H9 (cell line): ENCODE measurements at regions not wholly inside any gene's neighbourhood (a gene's known extent, or its start where the extent isn't known, plus 50 kb on each side); places are given as distances from the start of the nearest gene placed in this dataset.

Experiments
- DNase-seq: peaks from one replicate; pipeline ENCODE4 v3.0.0-alpha.2; 2017
- H2AFZ ChIP-seq: one replicate; pipeline ENCODE4 v1.6.1; 2013; ENCODE audit warnings: mild to moderate bottlenecking, low read length, control low read depth, moderate library complexity
- H2AK5ac ChIP-seq: 2 replicates; pipeline ENCODE4 v1.6.1; 2013; ENCODE audit warnings: low read length, control low read depth, mixed read lengths; ENCODE audit not compliant: insufficient read length
- H2BK120ac ChIP-seq: one replicate; pipeline ENCODE4 v1.6.1; 2013; ENCODE audit warnings: low read depth, mild to moderate bottlenecking, low read length, control low read depth, inconsistent platforms; ENCODE audit not compliant: poor library complexity, severe bottlenecking
- H2BK12ac ChIP-seq: 2 replicates; pipeline ENCODE4 v1.6.1; 2013; ENCODE audit warnings: low read length, control low read depth, mixed read lengths, low read depth; ENCODE audit not compliant: insufficient read length
- H2BK15ac ChIP-seq: 2 replicates; pipeline ENCODE4 v1.6.1; 2013; ENCODE audit warnings: low read depth, low read length, control low read depth
- H2BK20ac ChIP-seq: one replicate; pipeline ENCODE4 v1.6.1; 2013; ENCODE audit warnings: low read depth, mild to moderate bottlenecking, low read length, control low read depth, inconsistent platforms; ENCODE audit not compliant: poor library complexity, severe bottlenecking
- H2BK5ac ChIP-seq: 2 replicates; pipeline ENCODE4 v1.6.1; 2013; ENCODE audit warnings: low read length, control low read depth, mixed read lengths; ENCODE audit not compliant: insufficient read length
- H3K14ac ChIP-seq: 2 replicates; pipeline ENCODE4 v1.6.1; 2013; ENCODE audit warnings: low read length, control low read depth; ENCODE audit not compliant: insufficient read depth
- H3K18ac ChIP-seq: 2 replicates; pipeline ENCODE4 v1.6.1; 2013; ENCODE audit warnings: low read depth, mild to moderate bottlenecking, mixed read lengths, low read length, control low read depth; ENCODE audit not compliant: insufficient read length
- H3K23ac ChIP-seq: 2 replicates; pipeline ENCODE4 v1.6.1; 2013; ENCODE audit warnings: low read length, control low read depth, mixed read lengths, low read depth; ENCODE audit not compliant: insufficient read length
- H3K23me2 ChIP-seq: 2 replicates; pipeline ENCODE4 v1.6.1; 2013; ENCODE audit warnings: low read depth, mild to moderate bottlenecking, mixed read lengths, low read length, control low read depth; ENCODE audit not compliant: insufficient read length, poor library complexity, severe bottlenecking
- H3K27ac ChIP-seq: 2 replicates; pipeline ENCODE4 v1.5.1; 2013; ENCODE audit warnings: low read length, control low read depth, mixed read lengths, low read depth; ENCODE audit not compliant: insufficient read length
- H3K27me3 ChIP-seq: 2 replicates; pipeline ENCODE4 v1.6.1; 2013; ENCODE audit warnings: low read length, control low read depth, inconsistent platforms; ENCODE audit not compliant: insufficient read depth
- H3K4ac ChIP-seq: 2 replicates; pipeline ENCODE4 v1.6.1; 2013; ENCODE audit warnings: low read depth, mild to moderate bottlenecking, control low read depth, inconsistent platforms, low read length, moderate library complexity
- H3K4me1 ChIP-seq: 2 replicates; pipeline ENCODE4 v1.6.1; 2013; ENCODE audit warnings: low read length, control low read depth, inconsistent platforms; ENCODE audit not compliant: insufficient read depth
- H3K4me2 ChIP-seq: 2 replicates; pipeline ENCODE4 v1.6.1; 2013; ENCODE audit warnings: low read length, control low read depth, mixed read lengths; ENCODE audit not compliant: insufficient read length, insufficient read depth
- H3K56ac ChIP-seq: 2 replicates; pipeline ENCODE4 v1.6.1; 2013; ENCODE audit warnings: low read depth, mild to moderate bottlenecking, mixed read lengths, low read length, control low read depth; ENCODE audit not compliant: insufficient read length
- H3K79me1 ChIP-seq: 2 replicates; pipeline ENCODE4 v1.6.1; 2013; ENCODE audit warnings: low read depth, mild to moderate bottlenecking, moderate library complexity, low read length, control low read depth, inconsistent platforms; ENCODE audit not compliant: insufficient read depth, poor library complexity, severe bottlenecking
- H3K79me2 ChIP-seq: 2 replicates; pipeline ENCODE4 v1.6.1; 2013; ENCODE audit warnings: low read length, control low read depth, inconsistent platforms; ENCODE audit not compliant: insufficient read depth
- H3K9ac ChIP-seq: 2 replicates; pipeline ENCODE4 v1.6.1; 2013; ENCODE audit warnings: low read length, control low read depth, mixed read lengths; ENCODE audit not compliant: insufficient read length; ENCODE audit errors: extremely low read depth
- H3K9me3 ChIP-seq: one replicate; pipeline ENCODE4 v1.6.1; 2013; ENCODE audit warnings: low read depth, low read length, inconsistent platforms; ENCODE audit not compliant: control insufficient read depth
- H3T11ph ChIP-seq: one replicate; pipeline ENCODE4 v1.6.1; 2013; ENCODE audit warnings: mild to moderate bottlenecking, low read length, control low read depth, inconsistent platforms
- H4K20me1 ChIP-seq: one replicate; pipeline ENCODE4 v1.6.1; 2013; ENCODE audit not compliant: control insufficient read depth, insufficient read length, insufficient read depth
- H4K5ac ChIP-seq: 2 replicates; pipeline ENCODE4 v1.6.1; 2013; ENCODE audit warnings: low read depth, mild to moderate bottlenecking, mixed read lengths, low read length, control low read depth; ENCODE audit not compliant: insufficient read length
- H4K8ac ChIP-seq: replicated peaks from 2 replicates; pipeline ENCODE4 v1.6.1; 2013; ENCODE audit warnings: low read length, control low read depth, mixed read lengths, low read depth; ENCODE audit not compliant: insufficient read length
- H4K91ac ChIP-seq: 2 replicates; pipeline ENCODE4 v1.6.1; 2013; ENCODE audit warnings: low read depth, mild to moderate bottlenecking, moderate library complexity, mixed read lengths, low read length, control low read depth; ENCODE audit not compliant: insufficient read length
- H3K27ac Mint-ChIP-seq, 3 experiments: 2 replicates in 2 of 3; 3 replicates in 1 of 3; pipeline ENCODE4 v1.8.0; 2020 to 2021; ENCODE audit warnings: mixed read lengths in 3 of 3, mild to moderate bottlenecking in 1 of 3, moderate library complexity in 1 of 3
- H3K27me3 Mint-ChIP-seq: 2 replicates; pipeline ENCODE4 v1.8.0; 2021; ENCODE audit warnings: low read depth, mild to moderate bottlenecking, moderate library complexity, mixed read lengths
- H3K36me3 Mint-ChIP-seq, 3 experiments: 2 replicates in 2 of 3; 3 replicates in 1 of 3; pipeline ENCODE4 v1.8.0; 2020 to 2021; ENCODE audit warnings: low read depth in 3 of 3, mixed read lengths in 3 of 3; ENCODE audit not compliant: insufficient read depth in 1 of 3
- H3K4me1 Mint-ChIP-seq, 2 experiments: 2 replicates each; pipeline ENCODE4 v1.8.0; 2020; ENCODE audit warnings: mixed read lengths in 2 of 2
- H3K4me3 Mint-ChIP-seq, 2 experiments: 2 replicates in 1 of 2; 3 replicates in 1 of 2; pipeline ENCODE4 v1.8.0; 2020 to 2021; ENCODE audit warnings: mild to moderate bottlenecking in 2 of 2, mixed read lengths in 2 of 2, moderate library complexity in 1 of 2
- H3K9me3 Mint-ChIP-seq, 2 experiments: 2 replicates in 1 of 2; 3 replicates in 1 of 2; pipeline ENCODE4 v1.8.0; 2020; ENCODE audit warnings: mild to moderate bottlenecking in 2 of 2, mixed read lengths in 2 of 2, moderate library complexity in 1 of 2
- CTCF ChIP-seq: fragments of 200-600 bp; sonication (generic); conservative IDR thresholded peaks from 3 replicates; pipeline ENCODE4 v1.8.0; 2021; ENCODE audit warnings: antibody characterized with exemption, mild to moderate bottlenecking
- WGBS: extraction: QIAGEN DNeasy Blood & Tissue Kit; methylation state at CpG from one replicate; pipeline ENCODE4 v1.1.7; 2013; ENCODE audit warnings: missing lambda C conversion rate, low lambda C conversion rate, mixed read lengths; ENCODE audit not compliant: insufficient read length; ENCODE audit errors: extremely low coverage; 5-methylcytosine and 5-hydroxymethylcytosine counted together

GRCh38 chr1:87513966-87514660 is 185.4 kb downstream of the LMO4 start:
- no peak overlapping the region for H2AFZ ChIP-seq
- H4K20me1 ChIP-seq = no peaks in the 10 kb centered on the region
- no peak overlapping the region for H4K5ac ChIP-seq
- no CpG with 5 or more reads among the region's 4 CpGs for WGBS
- DNase-seq = no peak
- H3K79me1 ChIP-seq = no peaks in the 10 kb centered on the region
- no peak overlapping the region for H4K8ac ChIP-seq
- no peaks in the 10 kb centered on the region for H3K9me3 ChIP-seq
- H4K91ac ChIP-seq = no peak overlapping the region
- H3K27ac ChIP-seq = no peak overlapping the region
- no peak overlapping the region for H3K4ac ChIP-seq
- no peak overlapping the region for H2BK120ac ChIP-seq
- H3K27me3 ChIP-seq = no peaks in the 10 kb centered on the region
- no peaks in the 10 kb centered on the region for H3K23me2 ChIP-seq
- Mint-ChIP-seq H3K27ac (no peak overlapping the region), H3K36me3 (no peaks in the 10 kb centered on the region; a peak in 1 of 7 replicates), H3K4me3 (no peak overlapping the region), H3K27me3 (no peaks in the 10 kb centered on the region), H3K4me1 (peaks cover 4 to 10% of the 10 kb centered on the region in 2 experiments), H3K9me3 (no peaks in the 10 kb centered on the region; a peak in 1 of 5 replicates)
- no peak overlapping the region for H3K9ac ChIP-seq
- H3K4me1 ChIP-seq = no peaks in the 10 kb centered on the region
- H3K4me2 ChIP-seq = no peak overlapping the region
- no peak overlapping the region for H2BK15ac ChIP-seq
- no peak overlapping the region for H2AK5ac ChIP-seq
- H3K14ac ChIP-seq = no peak overlapping the region
- TF ChIP-seq CTCF = no peak
- no peak overlapping the region for H3T11ph ChIP-seq
- H3K18ac ChIP-seq = no peak overlapping the region
- H2BK5ac ChIP-seq = no peak overlapping the region
- H3K23ac ChIP-seq = no peak overlapping the region
- H3K79me2 ChIP-seq = no peaks in the 10 kb centered on the region
- no peak overlapping the region for H2BK12ac ChIP-seq
- no peak overlapping the region for H3K56ac ChIP-seq
- H2BK20ac ChIP-seq = no peak overlapping the region
